Breast epithelium (tissue), 4 donors: ENCODE measurements at regions not wholly inside any gene's neighbourhood (a gene's known extent, or its start where the extent isn't known, plus 50 kb on each side); places are given as distances from the start of the nearest gene placed in this dataset.

ENCODE experiments used
- DNase-seq, 2 donors: peaks; one replicate each; pipeline ENCODE4 v3.0.0-alpha.2; 2019; ENCODE audit warnings: low spot score in 2 of 2
- H3K27ac ChIP-seq, 2 donors: fragments of 200-600 bp; sonication (generic) in 1 of 2; one replicate each; pipeline ENCODE4 v1.5.1; 2016 to 2019; ENCODE audit warnings: mild to moderate bottlenecking in 1 of 2
- H3K27me3 ChIP-seq, 2 donors: fragments of 200-600 bp; sonication (generic) in 1 of 2; one replicate each; pipeline versions ENCODE4 v1.5.1 to v1.6.0; 2017 to 2019; ENCODE audit warnings: control low read depth in 1 of 2, mild to moderate bottlenecking in 1 of 2
- H3K36me3 ChIP-seq: fragments of 200-600 bp; one replicate; pipeline ENCODE4 v1.5.1; 2019
- H3K4me1 ChIP-seq, 2 donors: fragments of 200-600 bp; sonication (generic); one replicate each; pipeline ENCODE4 v1.5.1; 2016 to 2019; ENCODE audit warnings: control low read depth in 1 of 2
- H3K4me3 ChIP-seq, 3 donors: fragments of 200-600 bp; sonication (generic); 1 replicate in 2 of 3; 2 replicates in 1 of 3; pipeline ENCODE4 v1.5.1; 2016 to 2019; ENCODE audit warnings: mild to moderate bottlenecking in 3 of 3, moderate library complexity in 2 of 3
- H3K9me3 ChIP-seq, 2 donors: fragments of 200-600 bp; sonication (generic) in 1 of 2; one replicate each; pipeline ENCODE4 v1.5.1; 2016 to 2019; ENCODE audit warnings: control low read depth in 1 of 2
- CTCF ChIP-seq, 3 donors: fragments of 450-650 bp; IDR thresholded peaks; one replicate each; pipeline ENCODE4 v1.5.1; 2016 to 2017; ENCODE audit warnings: antibody characterized with exemption in 3 of 3, mild to moderate bottlenecking in 3 of 3, moderate library complexity in 3 of 3
- POLR2A ChIP-seq: fragments of 450-650 bp; IDR thresholded peaks from one replicate; pipeline ENCODE4 v1.6.1; 2016; ENCODE audit warnings: antibody characterized with exemption, mild to moderate bottlenecking, moderate library complexity
- POLR2AphosphoS5 ChIP-seq, 3 donors: sonication (generic); formaldehyde crosslinking; IDR thresholded peaks; one replicate each; pipeline ENCODE4 v1.6.1; 2017; ENCODE audit warnings: antibody characterized with exemption in 3 of 3
- intact Hi-C: fragments of 100-400 bp; cut with DNase I; formaldehyde crosslinking; loops from one replicate; pipeline ENCODE4 v1.15.1; 2023; ENCODE audit warnings: low total_unique reads

- no peak for DNase-seq
- TF ChIP-seq CTCF (IDR thresholded peaks at IDR 0.05), result no peak
- Histone ChIP-seq H3K36me3 (no peaks in the 10 kb centered on the region), H3K27me3 (no peaks in the 10 kb centered on the region), H3K4me3 (no peak overlapping the region), H3K27ac (no peak overlapping the region), H3K9me3 (no peaks in the 10 kb centered on the region), H3K4me1 (no peaks in the 10 kb centered on the region)
- intact Hi-C loops, result no loop called here
Measured at GRCh38 chr2:183371545-183371944, 247.3 kb downstream of the NUP35 start.

- H3K4me1 ChIP-seq, result no peaks in the 10 kb centered on the region
- H3K27ac ChIP-seq, result no peak overlapping the region
- DNase-seq, result no peak
- H3K27me3 ChIP-seq, result no peaks in the 10 kb centered on the region
- H3K4me3 ChIP-seq, result no peak overlapping the region
- intact Hi-C loops, result no loop called here
- H3K9me3 ChIP-seq, result no peaks in the 10 kb centered on the region
- no peak for TF ChIP-seq POLR2A
- no peak for TF ChIP-seq CTCF (IDR thresholded peaks at IDR 0.05)
- TF ChIP-seq POLR2AphosphoS5 (IDR thresholded peaks at IDR 0.05), result no peak
- H3K36me3 ChIP-seq, result no peaks in the 10 kb centered on the region
Measured at GRCh38 chr2:183375821-183376220, 251.6 kb downstream of the NUP35 start.

- TF ChIP-seq POLR2A, result no peak
- no peak for TF ChIP-seq POLR2AphosphoS5 (IDR thresholded peaks at IDR 0.05)
- TF ChIP-seq CTCF (IDR thresholded peaks at IDR 0.05), result no peak
- H3K4me1 ChIP-seq, result no peaks in the 10 kb centered on the region
- no peak for DNase-seq
- peaks cover 4 to 14% of the 10 kb centered on the region in 2 donors for H3K9me3 ChIP-seq
- no peaks in the 10 kb centered on the region for H3K36me3 ChIP-seq
- H3K27ac ChIP-seq, result no peak overlapping the region
- no peak overlapping the region for H3K4me3 ChIP-seq
- intact Hi-C loops, result no loop called here
- H3K27me3 ChIP-seq, result no peaks in the 10 kb centered on the region
Measured at GRCh38 chr2:183383854-183384253, 259.6 kb downstream of the NUP35 start.

- H3K4me3 ChIP-seq, result no peak overlapping the region
- no peak overlapping the region for H3K27ac ChIP-seq
- TF ChIP-seq POLR2A, result no peak
- TF ChIP-seq POLR2AphosphoS5 (IDR thresholded peaks at IDR 0.05), result no peak
- TF ChIP-seq CTCF (IDR thresholded peaks at IDR 0.05), result no peak
- H3K36me3 ChIP-seq, result no peaks in the 10 kb centered on the region
- H3K4me1 ChIP-seq, result no peaks in the 10 kb centered on the region
- H3K27me3 ChIP-seq, result no peaks in the 10 kb centered on the region
- no peak for DNase-seq
- intact Hi-C loops, result no loop called here
- peaks cover 8 to 17% of the 10 kb centered on the region in 2 donors for H3K9me3 ChIP-seq
Measured at GRCh38 chr2:183389546-183390080, 265.4 kb downstream of the NUP35 start.

GRCh38 chr2:183390109-183390508 lies 265.9 kb downstream of the NUP35 start:
- no peaks in the 10 kb centered on the region for H3K36me3 ChIP-seq
- H3K27ac ChIP-seq, result no peak overlapping the region
- DNase-seq, result no peak
- peaks cover 9 to 17% of the 10 kb centered on the region in 2 donors for H3K9me3 ChIP-seq
- no peak overlapping the region for H3K4me3 ChIP-seq
- intact Hi-C loops, result no loop called here
- no peaks in the 10 kb centered on the region for H3K4me1 ChIP-seq
- no peaks in the 10 kb centered on the region for H3K27me3 ChIP-seq
- TF ChIP-seq POLR2AphosphoS5 (IDR thresholded peaks at IDR 0.05) (no peak), CTCF (IDR thresholded peaks at IDR 0.05) (no peak), POLR2A (no peak)
